OCI-LY7 (cell line): ENCODE measurements at regions not wholly inside any gene's neighbourhood (a gene's known extent, or its start where the extent isn't known, plus 50 kb on each side); places are given as distances from the start of the nearest gene placed in this dataset.

ENCODE experiments used
- BruUV-seq: library from RNA; stranded (reverse); fragments of 400-500 nt; replicated peaks from 2 replicates; lab custom pipeline; 2021; lab: Mats Ljungman, UMichigan
- CTCF ChIA-PET: fragments of 300-600 bp; sonication (Branson Sonifier 250); formaldehyde crosslinking; loops from one replicate; lab custom pipeline; 2022; ENCODE audit warnings: antibody characterized with exemption; ENCODE audit not compliant: unreplicated experiment; lab: Charles Lee
- POLR2A ChIA-PET: fragments of 300-600 bp; sonication (Branson Sonifier 250); formaldehyde crosslinking; loops from one replicate; lab custom pipeline; 2022; ENCODE audit warnings: antibody characterized with exemption; lab: Charles Lee
- DNase-seq: peaks from one replicate; pipeline ENCODE4 v3.0.0-alpha.2; 2015; ENCODE audit warnings: low spot score
- H2AFZ ChIP-seq: fragments of 200-600 bp; sonication (generic), shearing (Covaris generic); 2 replicates; pipeline ENCODE4 v1.6.1; 2014; ENCODE audit warnings: mild to moderate bottlenecking, antibody characterized with exemption, low read length, moderate library complexity
- H3K27ac ChIP-seq: fragments of 200-600 bp; sonication (generic); 2 replicates; pipeline ENCODE4 v1.5.1; 2014; ENCODE audit warnings: mixed run types, low read depth, mild to moderate bottlenecking, moderate library complexity, low read length, inconsistent platforms; ENCODE audit not compliant: poor library complexity, severe bottlenecking
- H3K36me3 ChIP-seq: fragments of 200-600 bp; sonication (generic); 2 replicates; pipeline ENCODE4 v1.6.1; 2014; ENCODE audit warnings: mild to moderate bottlenecking, antibody characterized with exemption, low read length, moderate library complexity, mixed read lengths; ENCODE audit not compliant: insufficient read depth
- H3K4me1 ChIP-seq: fragments of 200-600 bp; sonication (generic); 2 replicates; pipeline ENCODE4 v1.5.1; 2014; ENCODE audit warnings: mild to moderate bottlenecking, low read length; ENCODE audit not compliant: insufficient read depth, poor library complexity, severe bottlenecking
- H3K4me2 ChIP-seq: fragments of 200-600 bp; sonication (generic); 2 replicates; pipeline ENCODE4 v1.6.1; 2014; ENCODE audit warnings: mild to moderate bottlenecking, low read length
- H3K4me3 ChIP-seq: fragments of 200-600 bp; sonication (generic); 2 replicates; pipeline ENCODE4 v1.5.1; 2014; ENCODE audit warnings: mild to moderate bottlenecking, low read depth, low read length; ENCODE audit not compliant: poor library complexity, severe bottlenecking
- H3K79me2 ChIP-seq: fragments of 200-600 bp; sonication (generic); 2 replicates; pipeline ENCODE4 v1.6.1; 2016; ENCODE audit warnings: low read depth, mild to moderate bottlenecking, low read length, moderate library complexity, mixed read lengths; ENCODE audit not compliant: insufficient read depth
- H3K9me2 ChIP-seq: fragments of 200-600 bp; sonication (generic); 2 replicates; pipeline ENCODE4 v1.6.1; 2016; ENCODE audit warnings: mild to moderate bottlenecking, low read length, mixed read lengths; ENCODE audit not compliant: insufficient read depth
- H3K9me3 ChIP-seq: fragments of 200-600 bp; sonication (generic); 2 replicates; pipeline ENCODE4 v1.6.1; 2014; ENCODE audit warnings: mild to moderate bottlenecking, mixed run types, low read length, mixed read lengths
- H4K20me1 ChIP-seq: fragments of 200-600 bp; sonication (generic); 2 replicates; pipeline ENCODE4 v1.6.1; 2014; ENCODE audit warnings: mild to moderate bottlenecking, antibody characterized with exemption, low read length, moderate library complexity, mixed read lengths; ENCODE audit not compliant: insufficient read depth
- CTCF ChIP-seq: fragments of 200-600 bp; sonication (generic); conservative IDR thresholded peaks from 2 replicates; pipeline ENCODE4 v1.5.1; 2014; ENCODE audit warnings: mild to moderate bottlenecking, antibody characterized with exemption, low read length, moderate library complexity, mixed read lengths
- EZH2phosphoT487 ChIP-seq: fragments of 200-600 bp; sonication (generic); IDR thresholded peaks from 2 replicates; pipeline ENCODE4 v1.6.1; 2018; ENCODE audit warnings: low read depth, borderline replicate concordance, mild to moderate bottlenecking, mixed run types, antibody characterized with exemption, low read length, moderate library complexity, mixed read lengths
- intact Hi-C: fragments of 100-400 bp; cut with micrococcal nuclease; formaldehyde crosslinking; loops from one replicate; pipeline ENCODE4 v1.10.0; 2022; ENCODE audit not compliant: unreplicated experiment

DNA sequence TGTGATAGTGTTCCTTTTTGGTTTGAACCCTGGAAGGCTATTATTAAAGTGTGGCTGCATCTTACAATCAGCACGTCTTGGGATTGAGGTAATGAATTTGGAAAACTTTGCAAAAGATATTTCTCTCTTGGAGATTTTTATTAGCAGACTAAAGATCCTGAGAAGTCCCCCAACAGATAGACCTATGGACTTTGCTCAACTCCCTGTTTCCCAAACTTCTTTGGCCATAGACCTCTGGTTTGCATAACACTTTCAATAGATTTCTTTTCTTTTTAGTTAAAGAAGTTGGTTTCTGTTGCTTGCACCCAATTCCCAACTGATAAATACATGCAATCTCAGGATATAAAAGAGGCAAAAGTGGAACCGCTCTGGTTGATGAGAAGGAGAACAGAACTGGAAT is 465.8 kb upstream of the PROK2 start:
- no peak for TF ChIP-seq EZH2phosphoT487
- TF ChIP-seq CTCF: no peak
- POLR2A ChIA-PET: no interaction called here
- Histone ChIP-seq H2AFZ (no peak overlapping the region), H3K4me3 (no peak overlapping the region), H3K27ac (no peak overlapping the region), H3K9me2 (no peaks in the 10 kb centered on the region), H3K9me3 (no peaks in the 10 kb centered on the region), H3K36me3 (no peaks in the 10 kb centered on the region), H4K20me1 (no peaks in the 10 kb centered on the region), H3K79me2 (no peaks in the 10 kb centered on the region), H3K4me2 (no peak overlapping the region), H3K4me1 (peaks cover under 1% of the 10 kb centered on the region)
- CTCF ChIA-PET: no interaction called here
- BruUV-seq: no TSS peak
- no peak for DNase-seq
- intact Hi-C loops: no loop called here

- no peaks in the 10 kb centered on the region for H3K9me2 ChIP-seq
- CTCF ChIA-PET: no interaction called here
- intact Hi-C loops: no loop called here
- no peak overlapping the region for H3K4me3 ChIP-seq
- POLR2A ChIA-PET: interaction anchor here (0.6 kb wide), 1 partner anchor 202 kb away, joined by 4 read pairs; no protein-coding TSS in a partner anchor
- H3K36me3 ChIP-seq: no peaks in the 10 kb centered on the region
- BruUV-seq: no TSS peak
- no peak for DNase-seq
- no peaks in the 10 kb centered on the region for H4K20me1 ChIP-seq
- H3K79me2 ChIP-seq: no peaks in the 10 kb centered on the region
- H3K4me2 ChIP-seq: no peak overlapping the region
- no peaks in the 10 kb centered on the region for H3K9me3 ChIP-seq
- H2AFZ ChIP-seq: no peak overlapping the region
- TF ChIP-seq CTCF (no peak), EZH2phosphoT487 (no peak)
- H3K27ac ChIP-seq: no peak overlapping the region
- H3K4me1 ChIP-seq: peaks cover 18% of the 10 kb centered on the region
Measured at GRCh38 chr3:72248869-72249268, 463.9 kb upstream of the PROK2 start.

DNA sequence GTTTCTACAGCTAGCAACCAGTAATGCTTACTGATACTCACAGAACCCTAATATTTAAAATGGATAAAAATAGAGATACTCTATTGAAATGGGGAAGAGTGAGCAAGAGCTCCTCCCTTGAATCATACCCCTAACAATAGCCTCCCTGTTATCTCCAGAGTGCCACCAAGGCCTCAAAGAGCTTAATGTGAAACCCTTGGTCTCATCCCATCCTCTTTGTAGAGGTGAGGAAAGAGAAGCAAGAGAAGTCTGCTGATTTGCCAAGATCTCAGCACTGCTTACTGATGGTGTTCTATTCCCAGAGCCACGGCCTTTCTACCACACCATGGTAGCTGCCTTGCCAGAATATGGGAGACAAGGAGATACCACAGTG is 463.4 kb upstream of the PROK2 start:
- H2AFZ ChIP-seq: no peak overlapping the region
- BruUV-seq: no TSS peak
- TF ChIP-seq EZH2phosphoT487 (no peak), CTCF (no peak)
- H3K4me3 ChIP-seq: no peak overlapping the region
- CTCF ChIA-PET: no interaction called here
- intact Hi-C loops: no loop called here
- DNase-seq: no peak
- no peak overlapping the region for H3K4me2 ChIP-seq
- POLR2A ChIA-PET: interaction anchor here (0.6 kb wide), 2 partner anchors 202 to 309 kb away, joined by 3 to 4 read pairs; no protein-coding TSS in a partner anchor
- no peak overlapping the region for H3K27ac ChIP-seq
- no peaks in the 10 kb centered on the region for H3K9me3 ChIP-seq
- H3K36me3 ChIP-seq: no peaks in the 10 kb centered on the region
- H4K20me1 ChIP-seq: no peaks in the 10 kb centered on the region
- H3K79me2 ChIP-seq: no peaks in the 10 kb centered on the region
- H3K4me1 ChIP-seq: peaks cover 22% of the 10 kb centered on the region
- H3K9me2 ChIP-seq: no peaks in the 10 kb centered on the region
